ENCODE measurements at regions not wholly inside any gene's neighbourhood (a gene's known extent, or its start where the extent isn't known, plus 50 kb on each side); places are given as distances from the start of the nearest gene placed in this dataset.
"Not testable (repeated sequence)": the region's sequence is repeated elsewhere in the genome, so short reads cannot be mapped to it uniquely, and the experiment has no call there.

DNA sequence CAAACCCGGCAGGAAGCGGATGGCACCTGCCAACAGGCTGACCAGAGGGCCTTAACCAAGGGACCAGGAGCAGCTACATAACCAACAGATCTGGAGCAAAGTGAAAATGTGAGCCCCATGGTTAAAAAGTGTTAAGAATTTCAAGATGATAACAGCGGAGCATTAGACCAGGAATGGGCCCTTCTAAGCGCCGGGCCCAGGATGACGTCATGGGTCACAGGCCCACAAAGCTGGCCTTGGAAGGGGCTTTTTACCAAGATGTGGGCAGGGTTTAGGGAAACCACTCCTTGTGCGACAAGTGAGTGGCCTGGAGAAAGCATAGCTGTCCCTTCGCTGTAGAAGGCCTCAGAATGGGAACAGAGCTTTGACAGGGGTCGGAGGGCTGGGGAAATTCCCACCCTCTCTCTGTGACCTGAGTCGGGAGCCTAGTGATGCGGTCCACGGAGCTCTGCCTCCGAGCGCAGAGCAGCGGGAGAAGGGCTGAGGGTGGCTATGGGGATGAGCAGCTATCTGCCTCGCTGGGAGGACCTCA is 84.4 kb upstream of the RPL38 start:
- Mint-ChIP-seq H3K9me3 (ENCODE audit: low read depth) (no peaks in the 10 kb centered on the region), H3K27ac (no peak overlapping the region), H3K27me3 (peaks cover 10% of the 10 kb centered on the region), H3K4me3 (no peak overlapping the region), H3K4me1 (ENCODE audit: low read depth) (no peaks in the 10 kb centered on the region), H3K36me3 (no peaks in the 10 kb centered on the region)

GRCh38 chr17:74119965-74120364 is 83.5 kb upstream of the RPL38 start:
- H3K27me3 Mint-ChIP-seq = peaks cover 10% of the 10 kb centered on the region
- no peak overlapping the region for H3K27ac Mint-ChIP-seq
- no peaks in the 10 kb centered on the region for H3K36me3 Mint-ChIP-seq
- H3K9me3 Mint-ChIP-seq (ENCODE audit: low read depth) = no peaks in the 10 kb centered on the region
- no peak overlapping the region for H3K4me3 Mint-ChIP-seq
- no peaks in the 10 kb centered on the region for H3K4me1 Mint-ChIP-seq (ENCODE audit: low read depth)

GRCh38 chr17:74123350-74123749 is 80.1 kb upstream of the RPL38 start:
- peaks cover 21% of the 10 kb centered on the region for H3K27me3 Mint-ChIP-seq
- H3K27ac Mint-ChIP-seq = no peak overlapping the region
- no peaks in the 10 kb centered on the region for H3K4me1 Mint-ChIP-seq (ENCODE audit: low read depth)
- H3K36me3 Mint-ChIP-seq = no peaks in the 10 kb centered on the region
- H3K9me3 Mint-ChIP-seq (ENCODE audit: low read depth) = no peaks in the 10 kb centered on the region
- H3K4me3 Mint-ChIP-seq = no peak overlapping the region

GRCh38 chr17:74123866-74124444 is 79.5 kb upstream of the RPL38 start:
- H3K4me3 Mint-ChIP-seq = no peak overlapping the region
- H3K27ac Mint-ChIP-seq = no peak overlapping the region
- no peaks in the 10 kb centered on the region for H3K9me3 Mint-ChIP-seq (ENCODE audit: low read depth)
- H3K36me3 Mint-ChIP-seq = no peaks in the 10 kb centered on the region
- no peaks in the 10 kb centered on the region for H3K4me1 Mint-ChIP-seq (ENCODE audit: low read depth)
- H3K27me3 Mint-ChIP-seq = peaks cover 21% of the 10 kb centered on the region

GRCh38 chr17:74125156-74125555 is 78.3 kb upstream of the RPL38 start:
- Mint-ChIP-seq H3K4me3 (no peak overlapping the region), H3K36me3 (no peaks in the 10 kb centered on the region), H3K27ac (no peak overlapping the region), H3K4me1 (ENCODE audit: low read depth) (no peaks in the 10 kb centered on the region), H3K9me3 (ENCODE audit: low read depth) (no peaks in the 10 kb centered on the region), H3K27me3 (peaks cover 21% of the 10 kb centered on the region)

DNA sequence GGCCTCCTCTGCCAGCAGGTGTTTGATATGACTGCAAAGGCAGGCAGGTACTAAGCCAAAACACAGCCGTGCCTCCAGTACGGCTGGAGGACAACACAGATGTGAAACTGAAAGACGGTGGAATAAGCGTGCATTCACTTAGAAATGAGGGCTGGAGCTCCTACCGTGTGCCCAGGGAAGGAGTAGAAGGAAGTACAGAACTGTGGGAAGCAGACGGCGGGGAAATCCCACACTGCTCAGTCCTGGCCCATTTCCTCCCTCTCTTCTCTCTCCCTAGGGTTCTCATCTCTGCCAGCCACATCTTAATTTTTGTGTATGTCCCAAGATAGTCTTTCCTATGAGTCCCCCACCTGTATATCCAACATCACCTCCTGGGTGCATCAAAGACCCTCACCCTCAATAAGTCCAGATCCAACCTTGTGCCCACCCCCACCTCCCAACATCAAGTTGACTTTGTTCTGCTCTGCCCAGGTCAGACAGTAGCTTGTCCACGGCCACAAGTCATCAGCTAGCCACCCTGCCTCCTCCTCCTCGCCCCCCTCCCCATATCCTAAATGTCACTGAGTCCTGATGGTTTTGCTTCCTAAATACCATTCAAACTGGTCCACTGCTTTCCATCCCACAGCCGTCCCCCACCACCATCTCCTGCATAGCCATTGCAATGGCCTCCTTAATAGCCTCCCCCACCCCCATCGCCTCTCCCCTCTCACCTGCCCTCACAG is 77.1 kb upstream of the RPL38 start:
- Mint-ChIP-seq H3K36me3 (no peaks in the 10 kb centered on the region), H3K9me3 (ENCODE audit: low read depth) (no peaks in the 10 kb centered on the region), H3K27me3 (peaks cover 20% of the 10 kb centered on the region), H3K4me1 (ENCODE audit: low read depth) (no peaks in the 10 kb centered on the region), H3K27ac (no peak overlapping the region), H3K4me3 (no peak overlapping the region)

- H3K4me3 Mint-ChIP-seq = no peak overlapping the region
- no peaks in the 10 kb centered on the region for H3K9me3 Mint-ChIP-seq (ENCODE audit: low read depth)
- no peak overlapping the region for H3K27ac Mint-ChIP-seq
- no peaks in the 10 kb centered on the region for H3K36me3 Mint-ChIP-seq
- peaks cover 21% of the 10 kb centered on the region for H3K27me3 Mint-ChIP-seq
- H3K4me1 Mint-ChIP-seq (ENCODE audit: low read depth) = no peaks in the 10 kb centered on the region
Observed at GRCh38 chr17:74126959-74127358, 76.5 kb upstream of the RPL38 start.

DNA sequence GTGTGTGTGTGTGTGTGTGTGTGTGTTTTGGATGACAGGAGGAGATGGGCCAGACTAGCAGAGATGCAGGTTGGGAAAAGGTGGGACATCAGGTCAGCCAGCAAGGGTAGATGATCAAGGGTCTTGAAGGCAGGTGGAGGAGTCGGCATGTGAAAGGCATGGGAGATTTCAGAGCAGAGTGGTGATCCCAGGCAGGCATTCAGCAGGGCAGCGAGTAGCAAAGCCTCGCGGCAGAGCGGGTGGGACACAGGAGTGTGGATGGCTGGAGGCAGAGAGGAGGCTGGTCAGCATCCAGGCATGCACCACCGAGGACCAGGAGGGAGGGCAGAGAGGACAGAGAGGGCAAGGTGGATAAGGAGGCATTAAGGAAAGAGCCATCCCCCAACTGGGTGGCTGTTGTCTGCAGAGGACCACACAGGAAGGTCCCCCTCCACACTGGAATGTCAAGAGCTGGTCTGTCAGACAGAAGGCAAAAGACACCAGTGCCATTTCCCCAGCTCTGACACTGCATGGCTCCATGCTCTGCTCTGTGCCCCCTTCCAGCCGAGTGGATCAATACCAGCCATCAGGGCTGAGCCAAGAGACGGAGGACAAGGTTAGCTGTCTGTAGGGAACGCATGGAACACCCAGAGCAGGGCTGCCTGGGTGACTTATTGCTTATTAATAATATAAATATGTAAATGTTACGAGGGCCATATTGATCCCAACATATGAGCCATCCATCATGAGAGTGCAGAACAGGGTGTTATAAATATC is 74.8 kb upstream of the RPL38 start:
- Mint-ChIP-seq H3K4me1 (ENCODE audit: low read depth) (no peaks in the 10 kb centered on the region), H3K27ac (no peak overlapping the region), H3K4me3 (no peak overlapping the region)

DNA sequence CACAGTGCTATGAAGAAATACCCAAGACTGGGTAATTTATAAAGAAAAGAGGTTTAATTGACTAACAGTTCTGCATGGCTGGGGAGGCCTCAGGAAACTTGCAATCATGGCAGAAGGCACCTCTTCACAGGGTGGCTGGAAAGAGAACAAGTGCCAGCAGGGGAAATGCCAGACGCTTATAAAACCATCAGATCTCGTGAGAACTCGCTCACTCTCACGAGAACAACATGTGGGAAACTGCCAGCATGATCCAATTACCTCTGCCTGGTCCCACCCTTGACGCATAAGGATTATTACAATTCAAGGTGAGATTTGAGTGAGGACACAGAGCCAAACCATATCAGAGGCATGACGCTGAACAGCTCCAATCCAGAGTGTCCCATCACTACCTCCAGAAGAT is 73.7 kb upstream of the RPL38 start:
- H3K36me3 Mint-ChIP-seq; H3K4me1 Mint-ChIP-seq (ENCODE audit: low read depth); H3K9me3 Mint-ChIP-seq (ENCODE audit: low read depth); H3K4me3 Mint-ChIP-seq; H3K27ac Mint-ChIP-seq: not testable (repeated sequence)
- H3K27me3 Mint-ChIP-seq = peaks cover 25% of the 10 kb centered on the region

More for the DNA sequence above, 74.8 kb upstream of the RPL38 start:
- no peaks in the 10 kb centered on the region for H3K9me3 Mint-ChIP-seq (ENCODE audit: low read depth)
- H3K27me3 Mint-ChIP-seq = peaks cover 27% of the 10 kb centered on the region
- no peaks in the 10 kb centered on the region for H3K36me3 Mint-ChIP-seq

- Mint-ChIP-seq H3K27me3 (peaks cover 25% of the 10 kb centered on the region), H3K9me3 (ENCODE audit: low read depth) (no peaks in the 10 kb centered on the region), H3K27ac (no peak overlapping the region)
Observed at GRCh38 chr17:74130276-74130675, 73.2 kb upstream of the RPL38 start.

GRCh38 chr17:74130841-74131240 is 72.6 kb upstream of the RPL38 start:
- no peaks in the 10 kb centered on the region for H3K9me3 Mint-ChIP-seq (ENCODE audit: low read depth)
- no peaks in the 10 kb centered on the region for H3K36me3 Mint-ChIP-seq
- H3K27ac Mint-ChIP-seq = no peak overlapping the region
- H3K4me1 Mint-ChIP-seq (ENCODE audit: low read depth) = no peaks in the 10 kb centered on the region
- H3K4me3 Mint-ChIP-seq = no peak overlapping the region
- peaks cover 24% of the 10 kb centered on the region for H3K27me3 Mint-ChIP-seq

More at GRCh38 chr17:74130276-74130675, 73.2 kb upstream of the RPL38 start:
- Mint-ChIP-seq H3K4me1 (ENCODE audit: low read depth) (no peaks in the 10 kb centered on the region), H3K36me3 (no peaks in the 10 kb centered on the region), H3K4me3 (no peak overlapping the region)

DNA sequence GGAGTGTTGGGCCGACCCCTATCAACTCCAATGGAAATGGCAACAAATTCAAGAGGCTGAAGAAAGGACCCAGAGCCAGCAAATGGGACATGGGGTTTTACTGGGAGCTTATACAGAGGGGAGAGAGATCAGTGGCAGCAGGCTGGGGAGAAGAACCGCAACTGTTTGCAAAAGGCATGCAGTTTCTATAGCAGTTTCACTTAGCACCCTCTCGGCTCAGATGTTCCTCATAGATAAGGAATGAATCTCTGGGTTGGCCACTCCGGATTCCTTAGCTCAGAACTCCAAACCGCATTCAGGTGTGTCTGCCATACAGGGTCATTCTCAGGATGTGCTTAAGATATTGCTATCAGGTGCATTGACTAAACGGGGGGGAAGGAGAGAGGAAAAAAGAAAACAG is 71.1 kb upstream of the RPL38 start:
- H3K36me3 Mint-ChIP-seq = no peaks in the 10 kb centered on the region
- no peak overlapping the region for H3K4me3 Mint-ChIP-seq
- peaks cover 22% of the 10 kb centered on the region for H3K27me3 Mint-ChIP-seq
- H3K4me1 Mint-ChIP-seq (ENCODE audit: low read depth) = no peaks in the 10 kb centered on the region
- H3K27ac Mint-ChIP-seq = no peak overlapping the region
- no peaks in the 10 kb centered on the region for H3K9me3 Mint-ChIP-seq (ENCODE audit: low read depth)

- H3K27ac Mint-ChIP-seq = no peak overlapping the region
- no peaks in the 10 kb centered on the region for H3K9me3 Mint-ChIP-seq (ENCODE audit: low read depth)
- H3K4me1 Mint-ChIP-seq (ENCODE audit: low read depth) = no peaks in the 10 kb centered on the region
- no peaks in the 10 kb centered on the region for H3K36me3 Mint-ChIP-seq
- peaks cover 24% of the 10 kb centered on the region for H3K27me3 Mint-ChIP-seq
- no peak overlapping the region for H3K4me3 Mint-ChIP-seq
Observed at GRCh38 chr17:74133740-74134139, 69.7 kb upstream of the RPL38 start.

DNA sequence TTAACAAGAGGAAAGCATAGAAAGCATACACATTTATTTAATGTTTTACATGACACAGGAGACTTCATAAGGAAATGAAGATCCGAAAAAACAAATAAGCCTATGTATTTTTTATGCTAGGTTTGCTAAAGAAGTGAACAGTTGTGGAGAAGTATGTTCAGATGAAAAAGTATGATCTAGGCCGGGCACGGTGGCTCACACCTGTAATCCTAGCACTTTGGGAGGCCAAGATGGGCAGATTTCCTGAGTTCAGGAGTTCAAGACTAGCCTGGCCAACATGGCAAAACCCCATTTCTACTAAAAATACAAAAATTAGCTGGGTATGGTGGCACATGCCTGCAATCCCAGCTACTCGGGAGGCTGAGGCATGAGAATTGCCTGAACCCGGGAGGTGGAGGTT is 69.2 kb upstream of the RPL38 start:
- H3K27ac Mint-ChIP-seq; H3K9me3 Mint-ChIP-seq (ENCODE audit: low read depth): not testable (repeated sequence)
- H3K27me3 Mint-ChIP-seq = peaks cover 24% of the 10 kb centered on the region

GRCh38 chr17:74134991-74135390 is 68.5 kb upstream of the RPL38 start:
- H3K4me1 Mint-ChIP-seq (ENCODE audit: low read depth) = no peaks in the 10 kb centered on the region
- H3K27ac Mint-ChIP-seq = no peak overlapping the region
- H3K9me3 Mint-ChIP-seq (ENCODE audit: low read depth) = peaks cover 7% of the 10 kb centered on the region
- H3K36me3 Mint-ChIP-seq = no peaks in the 10 kb centered on the region
- peaks cover 24% of the 10 kb centered on the region for H3K27me3 Mint-ChIP-seq
- no peak overlapping the region for H3K4me3 Mint-ChIP-seq

More for the DNA sequence above, 69.2 kb upstream of the RPL38 start:
- H3K4me3 Mint-ChIP-seq; H3K4me1 Mint-ChIP-seq (ENCODE audit: low read depth); H3K36me3 Mint-ChIP-seq: not testable (repeated sequence)
